Activated T-cell treated with anti-CD3 and anti-CD28 coated beads, Interleukin-2, amount 50 U/mL, for 24 hours (primary cell): ENCODE measurements at regions not wholly inside any gene's neighbourhood (a gene's known extent, or its start where the extent isn't known, plus 50 kb on each side); places are given as distances from the start of the nearest gene placed in this dataset.

Experiments
- DNase-seq: peaks from one replicate; pipeline ENCODE4 v3.0.0-alpha.2; 2020
- H3K27ac Mint-ChIP-seq: 2 replicates; pipeline ENCODE4 v1.8.0; 2020; ENCODE audit warnings: mild to moderate bottlenecking, mixed read lengths
- H3K27me3 Mint-ChIP-seq: 2 replicates; pipeline ENCODE4 v1.8.0; 2020; ENCODE audit warnings: mixed read lengths
- H3K36me3 Mint-ChIP-seq: 2 replicates; pipeline ENCODE4 v1.8.0; 2020; ENCODE audit warnings: low read depth, mixed read lengths
- H3K4me1 Mint-ChIP-seq: 2 replicates; pipeline ENCODE4 v1.8.0; 2020; ENCODE audit warnings: low read depth, mixed read lengths
- H3K4me3 Mint-ChIP-seq: 2 replicates; pipeline ENCODE4 v1.8.0; 2020; ENCODE audit warnings: mild to moderate bottlenecking, moderate library complexity, mixed read lengths
- H3K9me3 Mint-ChIP-seq: 2 replicates; pipeline ENCODE4 v1.8.0; 2020; ENCODE audit warnings: mixed read lengths

DNA sequence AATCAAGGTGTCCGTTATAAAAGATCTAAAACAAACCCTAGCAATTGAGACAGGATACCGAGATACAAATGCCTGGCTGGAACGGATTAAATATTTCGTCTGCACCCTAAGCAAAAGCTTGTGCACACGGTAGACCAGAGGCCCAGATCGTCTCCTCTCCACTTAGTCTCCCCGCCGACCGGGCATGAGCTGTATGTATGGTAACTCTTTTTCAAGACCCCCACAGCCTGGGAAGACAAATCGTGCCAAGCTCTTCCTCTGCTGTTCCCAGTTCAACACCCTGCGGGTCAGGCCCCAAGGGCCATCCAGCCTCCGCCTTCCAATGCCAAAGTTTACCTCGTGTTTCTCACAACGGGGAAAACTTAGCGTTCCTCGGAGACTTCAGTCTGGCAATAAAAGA lies 285.7 kb upstream of the GALNT17 start:
- Mint-ChIP-seq H3K27me3 (no peaks in the 10 kb centered on the region), H3K9me3 (peaks cover 28% of the 10 kb centered on the region), H3K4me3 (no peak overlapping the region), H3K4me1 (no peaks in the 10 kb centered on the region), H3K36me3 (no peaks in the 10 kb centered on the region), H3K27ac (no peak overlapping the region)
- DNase-seq = no peak

GRCh38 chr7:70849580-70850235 lies 282.2 kb upstream of the GALNT17 start:
- H3K4me3 Mint-ChIP-seq = no peak overlapping the region
- H3K9me3 Mint-ChIP-seq = peaks cover 20% of the 10 kb centered on the region
- H3K27me3 Mint-ChIP-seq = no peaks in the 10 kb centered on the region
- H3K27ac Mint-ChIP-seq = no peak overlapping the region
- H3K36me3 Mint-ChIP-seq = no peaks in the 10 kb centered on the region
- DNase-seq = no peak
- no peaks in the 10 kb centered on the region for H3K4me1 Mint-ChIP-seq

- DNase-seq = no peak
- Mint-ChIP-seq H3K27ac (no peak overlapping the region), H3K4me3 (no peak overlapping the region), H3K4me1 (no peaks in the 10 kb centered on the region), H3K9me3 (peaks cover 8% of the 10 kb centered on the region), H3K36me3 (no peaks in the 10 kb centered on the region), H3K27me3 (no peaks in the 10 kb centered on the region)
Measured at GRCh38 chr7:70855373-70855772, 276.6 kb upstream of the GALNT17 start.

DNA sequence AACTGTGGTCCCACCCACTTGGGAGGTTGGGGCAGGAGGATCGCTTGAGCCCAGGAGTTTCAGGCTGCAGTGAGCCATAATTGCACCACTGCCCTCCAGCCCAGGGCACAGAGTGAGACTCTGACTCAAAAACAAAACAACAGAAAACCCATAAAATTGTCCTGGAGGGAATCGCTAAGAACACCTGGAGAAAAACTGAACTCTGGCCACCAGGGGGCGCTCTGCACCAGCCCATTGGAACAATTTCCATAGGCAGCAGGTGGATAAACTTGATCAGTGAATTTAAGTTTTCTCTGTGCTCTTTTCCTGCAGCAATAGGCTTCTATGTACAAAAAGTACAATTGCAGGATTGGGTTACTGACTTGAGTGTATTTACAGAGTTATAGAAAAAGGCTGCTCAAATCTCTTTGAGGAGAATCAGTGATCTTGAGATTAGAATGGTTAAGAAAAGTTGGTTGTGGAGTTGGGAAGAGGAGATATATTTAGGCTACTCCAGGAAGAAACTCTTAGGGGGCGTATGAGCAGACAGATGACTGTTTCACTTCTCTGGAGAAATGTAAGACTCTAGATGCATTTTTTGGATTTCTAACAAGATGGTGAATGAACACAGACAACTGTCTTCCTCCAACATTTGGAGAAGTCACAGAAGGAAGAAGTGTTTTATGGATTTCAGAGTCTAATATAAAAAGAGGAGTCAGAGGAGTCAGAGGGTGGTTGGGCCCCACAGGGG lies 274.9 kb upstream of the GALNT17 start:
- no peaks in the 10 kb centered on the region for H3K27me3 Mint-ChIP-seq
- no peaks in the 10 kb centered on the region for H3K36me3 Mint-ChIP-seq
- H3K4me3 Mint-ChIP-seq = no peak overlapping the region
- no peak overlapping the region for H3K27ac Mint-ChIP-seq
- peaks cover 12% of the 10 kb centered on the region for H3K9me3 Mint-ChIP-seq
- peak; percentile 65 for DNase-seq
- no peaks in the 10 kb centered on the region for H3K4me1 Mint-ChIP-seq

- no peaks in the 10 kb centered on the region for H3K36me3 Mint-ChIP-seq
- no peaks in the 10 kb centered on the region for H3K27me3 Mint-ChIP-seq
- no peak overlapping the region for H3K27ac Mint-ChIP-seq
- H3K4me3 Mint-ChIP-seq = no peak overlapping the region
- H3K4me1 Mint-ChIP-seq = no peaks in the 10 kb centered on the region
- peaks cover 15% of the 10 kb centered on the region for H3K9me3 Mint-ChIP-seq
- no peak for DNase-seq
Measured at GRCh38 chr7:70857793-70858545, 274.0 kb upstream of the GALNT17 start.

DNA sequence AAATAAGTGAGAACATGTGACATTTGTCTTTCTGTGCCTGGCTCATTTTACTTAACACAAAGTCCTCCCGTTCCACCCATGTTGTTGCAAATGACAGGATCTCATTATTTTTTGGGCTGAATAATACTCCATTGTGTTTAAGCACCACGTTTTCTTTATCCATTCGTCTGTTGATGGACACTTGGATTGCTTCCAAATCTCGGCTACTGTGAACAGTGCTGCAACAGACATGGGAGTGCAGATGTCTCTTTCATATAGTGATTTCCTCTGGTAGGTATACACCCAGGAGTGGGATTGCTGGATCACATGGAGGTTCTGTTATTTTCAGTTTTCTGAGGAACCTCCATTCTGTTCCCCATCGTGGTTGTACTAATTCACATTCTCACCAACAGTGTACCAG lies 264.4 kb upstream of the GALNT17 start:
- Mint-ChIP-seq H3K9me3 (peaks cover 14% of the 10 kb centered on the region), H3K27ac (no peak overlapping the region), H3K4me1 (no peaks in the 10 kb centered on the region), H3K4me3 (no peak overlapping the region), H3K27me3 (no peaks in the 10 kb centered on the region), H3K36me3 (no peaks in the 10 kb centered on the region)
- DNase-seq = no peak

GRCh38 chr7:70870349-70870748 lies 261.6 kb upstream of the GALNT17 start:
- no peaks in the 10 kb centered on the region for H3K36me3 Mint-ChIP-seq
- peaks cover 6% of the 10 kb centered on the region for H3K9me3 Mint-ChIP-seq
- H3K27ac Mint-ChIP-seq = no peak overlapping the region
- no peaks in the 10 kb centered on the region for H3K27me3 Mint-ChIP-seq
- DNase-seq = no peak
- H3K4me3 Mint-ChIP-seq = no peak overlapping the region
- H3K4me1 Mint-ChIP-seq = no peaks in the 10 kb centered on the region

GRCh38 chr7:70872188-70872587 lies 259.8 kb upstream of the GALNT17 start:
- Mint-ChIP-seq H3K27ac (no peak overlapping the region), H3K27me3 (no peaks in the 10 kb centered on the region), H3K9me3 (peaks cover 13% of the 10 kb centered on the region), H3K36me3 (no peaks in the 10 kb centered on the region), H3K4me3 (no peak overlapping the region), H3K4me1 (no peaks in the 10 kb centered on the region)
- no peak for DNase-seq

DNA sequence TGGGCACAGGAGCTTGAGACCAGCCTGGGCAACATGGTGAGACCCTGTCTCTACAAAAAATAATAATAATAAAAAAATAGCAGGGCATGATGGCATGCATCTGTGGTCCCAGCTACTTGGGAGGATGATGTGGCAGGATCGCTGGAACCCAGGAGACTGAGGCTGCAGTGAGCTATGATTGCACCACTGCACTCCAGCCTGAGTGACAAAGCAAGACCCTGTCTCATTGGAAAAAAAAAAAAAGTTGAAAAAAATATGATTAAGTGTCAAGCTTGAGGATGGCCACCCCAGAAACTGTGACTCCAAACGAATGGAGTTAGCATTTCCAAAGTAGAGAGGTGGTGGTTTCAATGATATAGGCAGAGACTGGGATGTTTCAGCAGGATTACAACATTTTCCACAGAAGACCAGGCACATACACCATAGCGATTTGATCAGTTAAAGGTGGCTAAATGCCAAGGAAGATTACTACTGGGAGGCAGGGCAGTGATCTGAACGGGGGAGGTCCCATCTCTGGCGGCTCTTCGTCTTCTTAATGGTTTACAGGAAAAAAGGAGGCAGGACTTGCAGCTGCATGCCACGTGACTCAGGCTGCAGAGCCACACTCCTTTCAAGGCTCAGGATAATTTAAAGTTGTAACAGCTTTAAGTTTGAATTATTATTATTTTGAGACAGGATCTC lies 250.6 kb upstream of the GALNT17 start:
- Mint-ChIP-seq H3K4me1 (no peaks in the 10 kb centered on the region), H3K27me3 (peaks cover 6% of the 10 kb centered on the region), H3K36me3 (no peaks in the 10 kb centered on the region), H3K4me3 (no peak overlapping the region), H3K27ac (no peak overlapping the region), H3K9me3 (peaks cover 18% of the 10 kb centered on the region)
- DNase-seq = no peak

GRCh38 chr7:70883750-70884439 lies 248.0 kb upstream of the GALNT17 start:
- H3K4me1 Mint-ChIP-seq = no peaks in the 10 kb centered on the region
- H3K36me3 Mint-ChIP-seq = no peaks in the 10 kb centered on the region
- DNase-seq = no peak
- H3K9me3 Mint-ChIP-seq = peaks cover 10% of the 10 kb centered on the region
- H3K27me3 Mint-ChIP-seq = peaks cover 8% of the 10 kb centered on the region
- H3K27ac Mint-ChIP-seq = no peak overlapping the region
- H3K4me3 Mint-ChIP-seq = no peak overlapping the region

DNA sequence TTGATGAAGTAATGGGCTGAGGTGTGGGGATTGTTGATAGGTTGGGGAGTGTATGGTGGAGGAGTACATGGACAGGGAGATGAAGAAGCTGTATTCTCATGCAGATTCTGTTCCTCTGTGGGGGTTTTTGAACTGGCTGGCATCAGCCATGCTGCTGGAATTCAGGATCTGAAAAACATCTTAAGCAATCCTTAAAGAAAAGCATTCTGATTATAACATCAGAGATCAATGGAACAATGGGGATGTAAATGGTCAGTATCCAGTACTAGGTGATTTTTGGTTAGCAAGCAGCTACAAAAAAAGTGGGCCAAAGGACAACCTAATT lies 247.5 kb upstream of the GALNT17 start:
- Mint-ChIP-seq H3K4me3 (no peak overlapping the region), H3K36me3 (no peaks in the 10 kb centered on the region), H3K9me3 (peaks cover 12% of the 10 kb centered on the region), H3K27ac (no peak overlapping the region), H3K4me1 (no peaks in the 10 kb centered on the region), H3K27me3 (peaks cover 8% of the 10 kb centered on the region)
- DNase-seq = no peak

- no peaks in the 10 kb centered on the region for H3K36me3 Mint-ChIP-seq
- H3K4me3 Mint-ChIP-seq = no peak overlapping the region
- peaks cover 5% of the 10 kb centered on the region for H3K27me3 Mint-ChIP-seq
- H3K4me1 Mint-ChIP-seq = no peaks in the 10 kb centered on the region
- no peak for DNase-seq
- no peak overlapping the region for H3K27ac Mint-ChIP-seq
- peaks cover 16% of the 10 kb centered on the region for H3K9me3 Mint-ChIP-seq
Measured at GRCh38 chr7:70884809-70885208, 247.1 kb upstream of the GALNT17 start.

- Mint-ChIP-seq H3K27ac (no peak overlapping the region), H3K9me3 (peaks cover 21% of the 10 kb centered on the region), H3K4me1 (no peaks in the 10 kb centered on the region), H3K4me3 (no peak overlapping the region), H3K36me3 (no peaks in the 10 kb centered on the region), H3K27me3 (peaks cover 5% of the 10 kb centered on the region)
- no peak for DNase-seq
Measured at GRCh38 chr7:70886547-70886946, 245.4 kb upstream of the GALNT17 start.

DNA sequence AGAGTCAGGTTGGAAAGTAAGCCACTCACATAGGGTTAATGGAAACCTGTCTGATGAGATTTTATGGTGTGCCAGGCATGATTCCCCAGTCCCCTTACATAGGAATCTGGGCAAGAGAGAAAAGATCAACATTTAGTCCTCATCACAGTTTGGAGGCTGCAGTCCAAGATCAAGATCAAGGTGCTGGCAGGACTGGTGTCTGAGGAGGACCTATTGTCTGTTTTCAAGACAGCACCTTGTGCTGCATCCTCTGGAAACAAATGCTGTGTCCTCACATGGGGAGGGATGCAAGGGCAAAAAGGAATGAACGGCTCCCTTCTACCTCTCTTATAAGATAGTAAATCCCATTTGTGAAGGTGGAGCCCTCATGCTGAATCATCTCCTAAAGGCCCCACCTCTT lies 244.8 kb upstream of the GALNT17 start:
- Mint-ChIP-seq H3K27ac (no peak overlapping the region), H3K4me1 (no peaks in the 10 kb centered on the region), H3K9me3 (peaks cover 21% of the 10 kb centered on the region), H3K27me3 (peaks cover 5% of the 10 kb centered on the region), H3K36me3 (no peaks in the 10 kb centered on the region), H3K4me3 (no peak overlapping the region)
- DNase-seq = no peak
